HG03442 (cell line): ENCODE measurements at regions not wholly inside any gene's neighbourhood (a gene's known extent, or its start where the extent isn't known, plus 50 kb on each side); places are given as distances from the start of the nearest gene placed in this dataset.

Source experiments
- ATAC-seq: cut with Tn5 transposase; IDR thresholded peaks from one replicate; pipeline ENCODE4 v1.9.1; 2021; ENCODE audit warnings: mild to moderate bottlenecking, moderate library complexity; ENCODE audit not compliant: unreplicated experiment

GRCh38 chr6:19637010-19637409 is 200.2 kb upstream of the ID4 start:
- no peak for ATAC-seq

DNA sequence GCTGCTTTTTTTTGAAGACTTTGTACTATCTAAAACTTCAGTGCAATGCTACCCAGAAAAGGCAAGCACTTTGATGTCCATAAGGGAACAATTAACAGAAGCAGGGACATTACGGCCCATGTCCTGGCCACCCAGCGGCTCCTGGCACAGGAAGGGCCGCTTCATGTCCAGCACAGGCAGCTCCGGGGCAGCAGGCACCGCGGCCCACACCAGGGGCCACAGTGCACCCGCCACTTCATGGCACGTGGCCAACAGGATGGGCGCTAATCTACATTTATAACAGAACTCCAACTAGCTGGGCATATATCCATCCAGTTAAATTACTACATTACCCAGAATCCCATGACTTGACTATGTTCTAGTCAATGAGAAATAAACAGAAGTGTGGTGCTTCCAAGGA is 198.2 kb upstream of the ID4 start:
- no peak for ATAC-seq

- ATAC-seq = no peak
These were observed 193.9 kb upstream of the ID4 start for GRCh38 chr6:19643287-19643686.

GRCh38 chr6:19643713-19644112 is 193.5 kb upstream of the ID4 start:
- no peak for ATAC-seq

- ATAC-seq = no peak
These were observed 181.4 kb upstream of the ID4 start for GRCh38 chr6:19655744-19656143.

- ATAC-seq = no peak
These were observed 176.9 kb upstream of the ID4 start for GRCh38 chr6:19660123-19660910.

- no peak for ATAC-seq
These were observed 174.3 kb upstream of the ID4 start for GRCh38 chr6:19662911-19663310.

- no peak for ATAC-seq
These were observed 173.7 kb upstream of the ID4 start for GRCh38 chr6:19663479-19663878.

DNA sequence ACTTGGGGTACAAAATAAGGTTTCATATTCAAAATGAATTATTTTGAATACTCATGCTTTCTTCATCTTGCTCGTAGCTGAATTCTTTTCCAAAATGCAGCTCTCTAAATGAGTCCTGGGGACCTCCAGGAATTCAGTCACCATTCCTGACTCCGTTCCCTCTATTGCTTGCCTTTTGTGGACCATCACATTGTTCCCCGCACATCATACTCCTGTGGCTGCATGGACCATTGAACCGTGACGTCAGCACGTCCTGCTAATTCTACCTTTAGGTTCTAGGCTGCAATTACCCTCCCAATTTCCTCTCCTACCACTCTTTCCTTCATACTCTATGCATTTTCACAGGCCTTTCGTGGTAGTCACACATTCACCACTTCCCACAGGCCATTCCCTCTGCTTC is 173.1 kb upstream of the ID4 start:
- no peak for ATAC-seq

DNA sequence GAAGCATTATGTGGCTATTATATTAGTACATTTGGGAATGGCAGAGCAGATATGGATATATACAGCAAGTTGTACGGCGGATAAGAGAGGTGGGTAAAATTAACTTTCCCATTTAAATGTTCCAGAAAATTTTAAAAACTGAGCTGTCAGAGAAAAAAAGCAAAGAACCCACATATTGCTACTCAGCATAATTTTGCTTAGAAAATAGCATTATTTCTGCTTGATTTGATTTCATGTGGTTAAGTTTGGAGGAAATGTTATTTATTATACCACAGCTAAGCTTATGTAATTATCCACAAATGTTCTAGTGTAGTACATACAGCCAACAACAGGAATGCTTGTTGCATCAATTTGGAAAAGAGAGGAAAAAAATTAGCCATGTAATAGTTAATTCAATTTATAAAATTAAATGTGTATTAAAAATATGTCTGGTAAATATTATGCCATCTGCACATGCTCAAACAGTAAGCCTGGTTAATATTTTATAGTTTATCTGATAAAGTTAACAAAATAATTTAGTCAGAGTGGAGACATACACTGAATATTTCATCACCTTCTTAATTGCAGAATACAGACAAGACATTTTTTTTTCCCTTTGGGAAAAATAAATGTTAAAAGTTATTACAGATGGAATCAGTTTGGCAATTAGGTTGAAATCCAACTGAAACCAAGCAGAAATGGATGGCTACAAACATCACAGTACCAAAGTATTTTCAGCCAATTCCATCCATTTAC is 172.1 kb upstream of the ID4 start:
- no peak for ATAC-seq

DNA sequence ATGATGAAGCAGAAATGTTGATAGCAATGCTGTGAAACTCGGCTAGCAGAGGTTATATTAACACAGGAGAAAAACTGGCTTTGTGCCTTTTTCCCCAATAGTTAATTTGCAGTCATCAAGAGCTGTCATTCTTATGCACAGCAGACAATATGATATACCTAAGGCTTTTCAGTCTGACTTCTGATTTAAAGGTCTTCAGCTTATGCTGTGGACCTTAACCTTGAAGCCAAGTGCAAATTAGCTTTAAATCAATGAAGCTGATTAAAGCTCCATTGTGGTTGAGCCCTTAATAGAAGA is 171.6 kb upstream of the ID4 start:
- ATAC-seq = no peak

- no peak for ATAC-seq
These were observed 168.5 kb upstream of the ID4 start for GRCh38 chr6:19668710-19669109.

DNA sequence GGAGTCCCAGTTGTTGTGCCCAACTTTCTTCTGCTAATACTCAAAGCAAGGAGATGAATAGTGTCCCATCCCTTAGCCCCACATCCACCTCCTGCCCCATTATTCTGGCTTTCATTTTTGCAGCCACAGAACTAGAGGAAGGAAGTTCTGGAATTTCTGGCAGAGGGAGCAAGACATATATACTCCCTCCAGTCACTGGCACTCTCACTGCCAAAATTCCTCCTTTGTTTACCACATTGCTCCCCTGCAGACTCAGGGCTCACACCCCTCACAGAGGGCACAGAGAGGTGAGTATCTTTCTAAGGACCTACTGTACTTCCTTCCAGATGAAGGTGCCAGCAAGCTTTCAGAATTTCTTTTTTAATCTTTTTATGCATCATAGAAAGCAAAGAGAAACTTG is 168.0 kb upstream of the ID4 start:
- no peak for ATAC-seq

GRCh38 chr6:19682859-19683258 is 154.3 kb upstream of the ID4 start:
- ATAC-seq = no peak

DNA sequence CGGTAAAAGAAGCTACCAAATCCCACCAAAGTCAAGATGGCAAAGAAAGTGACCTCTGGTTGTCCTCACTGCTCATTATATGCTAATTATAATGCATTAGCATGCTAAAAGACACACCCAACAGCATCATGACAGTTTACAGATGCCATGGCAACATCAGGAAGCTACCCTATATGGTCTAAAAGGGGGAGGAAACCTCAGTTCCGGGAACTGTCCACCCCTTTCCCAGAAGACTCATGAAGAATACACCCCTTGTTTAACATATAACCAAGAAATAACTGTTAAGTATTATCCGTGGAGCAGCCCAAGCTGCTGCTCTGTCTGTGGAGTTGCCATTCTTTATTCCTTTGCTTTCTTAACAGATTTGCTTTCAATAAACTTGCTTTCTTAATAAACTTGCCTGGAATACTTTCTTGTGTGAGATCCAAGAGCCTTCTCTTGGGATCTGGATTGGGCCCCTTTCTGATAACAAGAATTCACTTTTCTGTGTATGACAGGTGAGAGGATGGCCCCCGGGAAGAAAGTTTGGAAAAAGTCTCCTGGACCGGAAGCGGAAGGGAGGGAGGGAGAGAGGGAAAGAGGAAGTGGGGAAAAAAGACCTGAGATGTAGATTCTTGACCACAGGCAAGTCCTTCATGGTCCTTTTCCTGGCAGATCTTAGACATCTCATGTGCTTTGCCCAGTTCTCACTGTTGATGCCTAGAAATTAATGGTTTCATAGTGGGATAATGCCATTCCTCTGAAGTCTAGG is 146.7 kb upstream of the ID4 start:
- ATAC-seq = no peak

DNA sequence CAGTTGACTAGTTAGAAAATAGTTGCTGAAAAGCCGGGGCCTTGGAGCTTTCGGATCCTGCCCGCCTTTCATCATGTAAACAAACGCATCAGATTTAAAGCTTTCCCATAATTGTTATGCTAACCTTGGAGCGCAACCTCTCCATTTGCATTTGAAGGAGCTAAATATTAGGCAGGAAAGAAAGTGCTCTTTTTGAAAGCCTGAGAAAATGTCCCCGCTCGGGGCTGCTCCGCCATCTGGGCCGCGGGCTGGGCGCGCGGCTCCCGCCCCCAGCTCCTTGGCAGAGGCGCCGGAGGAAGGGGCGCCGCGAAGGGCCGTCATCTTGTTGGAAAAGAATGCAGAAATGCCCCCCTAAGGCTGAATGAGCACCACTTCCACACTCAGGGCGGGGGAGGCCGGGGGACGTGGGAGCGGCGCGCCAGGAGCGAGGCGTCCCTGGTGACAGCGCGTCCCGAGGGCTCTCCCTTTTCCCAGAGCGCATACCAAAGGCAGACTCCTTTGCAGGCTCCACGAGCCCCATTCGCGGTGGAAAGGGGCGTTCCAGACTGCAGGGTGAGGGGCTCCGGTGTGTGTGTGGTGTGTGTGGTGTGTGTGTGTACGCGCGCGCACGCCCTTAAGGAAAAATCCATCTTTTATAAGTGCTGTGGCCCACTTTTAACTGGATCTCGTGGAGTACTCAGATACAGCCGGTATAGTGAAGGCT is 145.6 kb upstream of the ID4 start:
- ATAC-seq = no peak

DNA sequence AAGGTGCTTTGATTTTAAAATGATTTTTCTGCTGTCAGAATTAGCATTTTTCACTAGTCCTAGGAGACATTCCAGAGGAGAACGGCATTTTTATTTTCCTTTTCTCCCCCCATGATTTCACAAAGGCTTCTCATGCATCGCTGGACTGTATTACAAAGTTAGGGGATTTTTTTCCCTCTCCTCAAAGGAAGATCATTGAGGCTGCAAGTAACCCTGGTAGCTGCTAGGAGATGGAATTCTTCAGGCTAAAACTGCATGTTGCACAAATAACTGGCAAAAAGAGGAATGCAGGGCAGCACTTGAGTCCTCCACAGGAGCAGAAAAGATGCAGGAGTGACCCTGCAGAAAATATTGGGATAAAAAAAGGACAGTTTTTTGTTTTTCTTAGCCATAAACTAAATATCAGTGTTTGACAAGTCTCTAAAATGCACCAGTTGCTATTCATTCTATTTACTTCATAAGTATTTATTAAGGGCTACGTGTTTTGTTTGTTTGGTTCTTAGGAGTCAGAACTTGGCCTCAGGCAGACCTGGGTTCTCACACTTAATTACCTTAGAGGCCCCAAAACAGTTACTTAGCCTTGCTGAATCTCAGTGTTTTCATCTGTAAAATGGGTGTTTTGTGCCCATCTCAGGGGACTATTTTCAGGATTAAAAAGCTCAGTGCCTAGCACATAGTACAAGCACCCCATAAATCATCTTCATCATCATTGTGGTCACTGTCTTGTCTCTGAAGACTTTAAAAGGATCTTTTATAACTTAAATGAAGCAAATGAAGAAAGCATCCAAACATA is 144.5 kb upstream of the ID4 start:
- ATAC-seq = no peak

GRCh38 chr6:19694697-19695096 is 142.5 kb upstream of the ID4 start:
- ATAC-seq = no peak

GRCh38 chr6:19697744-19698290 is 139.4 kb upstream of the ID4 start:
- ATAC-seq = no peak

GRCh38 chr6:19699932-19700331 is 137.2 kb upstream of the ID4 start:
- ATAC-seq = no peak
